HK-2 (cell line): ENCODE measurements at regions not wholly inside any gene's neighbourhood (a gene's known extent, or its start where the extent isn't known, plus 50 kb on each side); places are given as distances from the start of the nearest gene placed in this dataset.
"Not testable (repeated sequence)": the region's sequence is repeated elsewhere in the genome, so short reads cannot be mapped to it uniquely, and the experiment has no call there.

Experiments used
- DNase-seq: peaks from one replicate; pipeline ENCODE4 v3.0.0-alpha.2; 2018; ENCODE audit not compliant: unreplicated experiment

DNA sequence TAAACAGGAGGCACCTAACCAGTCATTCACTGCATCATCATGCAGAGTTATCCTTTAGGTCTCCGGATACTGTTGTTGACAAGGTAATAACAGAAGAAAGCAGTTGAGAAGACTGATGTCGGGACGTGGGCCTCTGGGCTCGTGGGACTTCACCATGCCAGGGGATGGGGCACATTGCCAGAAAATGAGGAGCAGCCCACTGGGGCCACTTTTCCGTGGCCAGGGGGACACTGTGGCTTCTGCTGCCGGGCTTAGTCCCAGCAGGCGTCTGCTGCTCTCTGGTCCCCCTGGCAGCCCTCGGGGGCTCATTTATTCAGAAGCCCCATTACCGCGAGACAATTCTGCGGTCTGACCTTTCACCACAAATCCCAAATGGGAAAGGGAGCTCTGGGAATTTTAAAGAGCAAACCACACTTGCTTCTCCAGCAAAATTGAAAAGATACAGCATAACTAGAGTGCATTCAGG lies 201.2 kb downstream of the DAD1 start:
- DNase-seq, result no peak

DNA sequence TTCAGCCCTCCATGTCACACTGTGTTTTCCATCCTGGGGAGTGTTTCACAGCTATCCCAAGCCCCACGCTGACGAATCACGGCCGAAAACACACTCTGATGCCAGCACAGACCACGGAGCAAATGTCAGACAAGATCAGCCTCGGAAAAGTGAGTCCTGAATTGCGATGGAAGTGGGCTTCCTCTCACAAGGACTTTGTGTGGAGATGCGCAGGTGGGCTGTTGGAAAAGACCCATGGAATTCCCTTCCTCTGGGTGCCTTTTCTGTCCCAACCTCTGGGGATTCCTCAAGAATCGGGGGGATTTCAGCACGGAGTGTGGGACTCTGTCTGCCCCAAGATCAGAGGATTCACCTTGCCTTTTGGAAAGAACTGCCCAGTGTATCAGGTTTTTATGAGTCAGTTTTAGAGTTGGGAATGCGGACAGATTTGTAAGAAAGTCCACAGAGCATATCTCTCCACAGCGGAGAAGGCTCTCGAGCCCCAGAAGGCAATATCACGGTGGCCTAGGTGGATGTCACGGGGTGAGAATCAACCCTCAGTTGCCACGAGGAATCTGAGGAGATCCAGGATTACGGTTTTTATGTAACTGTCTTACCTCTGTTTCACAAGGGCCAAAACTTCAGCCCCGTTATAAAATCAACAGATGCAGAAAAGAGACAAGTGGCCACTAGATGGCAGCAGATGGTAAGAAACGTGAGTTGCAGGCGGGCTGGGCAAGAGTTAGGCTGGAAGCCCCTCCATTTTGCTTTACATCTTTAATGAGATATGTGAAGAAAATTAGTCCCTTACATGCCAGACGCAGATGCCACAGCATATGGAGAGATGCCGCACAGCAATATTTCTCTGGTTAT lies 201.9 kb downstream of the DAD1 start:
- peak; percentile 49 for DNase-seq

DNA sequence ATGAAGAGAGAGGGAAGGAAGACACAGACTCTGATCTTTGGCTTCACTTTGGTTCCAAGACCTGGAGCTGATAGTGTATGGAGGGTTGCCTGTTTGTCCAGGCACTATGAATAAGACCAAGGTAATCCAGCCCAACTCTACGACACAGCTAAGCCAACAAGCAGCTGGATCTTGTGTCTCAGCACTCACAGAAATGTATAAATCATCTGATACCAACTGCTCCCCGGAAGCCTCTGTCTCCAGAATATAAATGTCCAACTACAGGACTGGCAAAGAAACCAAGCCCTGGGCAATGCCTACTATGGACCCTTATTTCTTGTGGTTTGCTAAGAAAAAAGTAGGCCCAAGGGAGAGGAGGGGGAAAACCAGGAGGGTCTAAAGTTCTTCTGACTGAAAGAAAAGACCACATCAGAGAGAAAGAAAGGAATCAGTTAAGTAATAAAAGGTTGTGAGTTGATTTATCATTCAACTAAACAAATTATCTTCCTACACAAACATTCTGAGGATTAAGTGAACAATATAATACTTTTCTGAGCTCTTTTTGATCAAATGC lies 204.0 kb downstream of the DAD1 start:
- no peak for DNase-seq

DNA sequence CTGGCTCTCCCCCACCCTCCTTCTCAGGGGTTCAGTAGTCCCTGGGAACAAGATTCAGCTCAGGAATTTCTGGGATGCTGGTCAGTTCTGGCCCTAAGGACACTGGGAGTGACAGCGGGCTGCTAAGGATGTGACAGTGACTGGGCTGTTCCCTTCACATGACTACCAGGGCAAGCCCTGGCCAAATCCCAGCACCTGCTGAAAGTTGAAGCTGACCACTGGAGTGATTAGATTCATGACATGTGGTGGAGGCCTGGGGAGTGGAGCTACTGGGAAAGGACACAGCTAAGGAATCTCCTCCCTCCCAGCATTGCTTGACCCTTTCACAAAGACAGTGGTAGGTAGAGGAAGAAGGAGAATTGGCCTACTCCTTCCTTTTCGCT lies 204.9 kb downstream of the DAD1 start:
- DNase-seq, result no peak

DNA sequence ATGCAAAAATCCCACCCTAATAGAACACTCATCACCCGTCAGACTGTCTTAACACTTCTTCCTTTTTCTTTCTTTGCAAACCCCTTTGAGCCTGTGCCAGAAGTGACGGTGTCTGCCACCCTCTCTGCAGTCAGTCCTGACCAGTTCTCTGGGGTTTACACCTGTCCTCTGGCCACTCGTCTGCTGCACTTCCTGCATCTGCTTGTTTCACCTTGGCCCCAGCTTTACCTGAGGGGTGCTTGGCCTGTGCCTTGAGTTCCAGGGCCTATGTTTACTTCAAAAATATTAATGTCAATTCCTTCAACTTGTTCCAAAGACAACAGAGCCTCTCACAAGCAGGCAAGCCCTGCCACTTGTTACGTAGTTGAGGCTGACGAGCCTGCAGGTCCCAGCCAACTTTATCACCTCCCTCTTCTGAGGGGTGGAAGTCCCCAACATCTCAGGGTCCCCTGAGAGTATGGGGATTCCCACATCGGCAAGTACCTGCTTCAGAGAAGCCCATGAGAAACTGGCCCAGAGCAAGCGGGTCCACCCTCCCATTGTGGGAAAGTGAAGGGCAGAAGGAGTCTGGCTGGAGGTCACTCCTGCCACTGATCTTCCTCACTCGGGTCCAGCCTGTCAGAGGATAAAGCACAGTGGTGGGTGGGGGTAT lies 205.4 kb downstream of the DAD1 start:
- no peak for DNase-seq

DNA sequence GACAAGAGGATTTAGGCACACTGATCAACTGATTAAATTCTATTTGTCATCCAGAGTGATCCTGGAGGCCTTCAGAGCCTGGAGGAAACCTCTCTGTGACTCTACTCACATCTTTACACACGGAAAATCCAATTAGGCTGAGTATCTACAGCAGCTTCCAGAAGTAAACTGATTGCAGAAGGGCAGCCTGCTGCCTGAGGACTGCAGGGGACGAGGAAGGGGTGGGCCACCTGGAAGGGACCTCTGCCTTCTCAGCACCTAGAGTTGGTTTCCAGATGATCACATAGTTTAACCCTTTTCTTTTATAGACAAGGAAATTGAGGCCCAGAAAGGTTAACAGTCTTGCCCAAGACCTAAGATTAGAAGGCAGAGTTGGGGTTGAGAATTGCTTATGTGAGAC lies 206.1 kb downstream of the DAD1 start:
- no peak for DNase-seq

DNA sequence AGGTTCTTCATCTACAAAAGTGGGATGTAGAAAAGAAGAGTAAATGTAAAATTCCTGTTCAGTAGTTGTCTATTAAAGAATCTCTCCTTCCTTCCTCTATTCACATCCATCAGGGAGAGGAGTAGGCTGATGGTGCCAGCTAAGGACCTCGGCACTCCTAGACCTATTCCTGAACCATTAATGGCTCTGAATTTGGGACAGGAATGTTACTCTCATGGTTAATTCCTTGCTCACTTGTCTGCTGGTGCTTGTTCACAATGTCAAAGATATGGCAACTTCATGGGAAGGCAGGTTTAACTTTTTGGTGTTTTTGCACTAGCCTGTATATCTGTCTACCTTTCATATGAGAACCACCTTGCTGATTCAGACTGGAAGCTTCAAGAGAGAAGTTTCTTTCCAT lies 206.6 kb downstream of the DAD1 start:
- DNase-seq, result no peak

DNA sequence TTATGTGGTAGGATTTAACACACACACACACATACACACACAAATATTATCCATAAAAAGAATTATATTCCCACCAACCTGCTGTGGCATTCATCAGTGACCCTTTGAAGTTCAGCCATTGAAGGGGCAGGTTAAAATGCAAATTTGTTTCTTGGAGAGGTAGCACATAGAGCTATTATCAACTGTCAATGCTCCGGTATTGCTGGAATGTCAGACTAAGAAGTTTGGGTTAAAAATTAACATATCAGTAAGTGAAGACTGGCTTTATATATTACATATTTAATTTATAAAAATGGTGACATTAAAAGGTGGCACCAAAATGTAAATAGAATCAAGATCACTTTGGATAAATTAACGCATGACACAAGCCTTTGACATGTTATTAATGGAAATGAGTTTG lies 207.3 kb downstream of the DAD1 start:
- DNase-seq, result no peak

DNA sequence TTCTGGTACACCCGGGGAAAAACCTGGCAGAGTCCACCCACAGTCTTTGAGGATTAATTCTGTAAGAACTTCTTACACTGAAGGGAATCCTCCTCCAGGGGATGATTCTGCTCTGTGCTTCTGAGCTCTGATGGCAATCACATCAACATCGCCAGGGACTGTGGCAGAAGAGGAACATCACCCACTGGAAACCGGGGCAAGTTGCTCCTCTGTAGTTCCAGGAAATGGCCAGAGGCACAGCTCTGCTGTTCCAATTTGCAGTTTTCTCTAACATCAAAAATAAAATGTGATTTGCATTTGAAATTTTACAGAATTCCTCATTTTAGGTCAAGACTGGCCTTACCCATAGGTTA lies 207.6 kb downstream of the DAD1 start:
- DNase-seq, result no peak

DNA sequence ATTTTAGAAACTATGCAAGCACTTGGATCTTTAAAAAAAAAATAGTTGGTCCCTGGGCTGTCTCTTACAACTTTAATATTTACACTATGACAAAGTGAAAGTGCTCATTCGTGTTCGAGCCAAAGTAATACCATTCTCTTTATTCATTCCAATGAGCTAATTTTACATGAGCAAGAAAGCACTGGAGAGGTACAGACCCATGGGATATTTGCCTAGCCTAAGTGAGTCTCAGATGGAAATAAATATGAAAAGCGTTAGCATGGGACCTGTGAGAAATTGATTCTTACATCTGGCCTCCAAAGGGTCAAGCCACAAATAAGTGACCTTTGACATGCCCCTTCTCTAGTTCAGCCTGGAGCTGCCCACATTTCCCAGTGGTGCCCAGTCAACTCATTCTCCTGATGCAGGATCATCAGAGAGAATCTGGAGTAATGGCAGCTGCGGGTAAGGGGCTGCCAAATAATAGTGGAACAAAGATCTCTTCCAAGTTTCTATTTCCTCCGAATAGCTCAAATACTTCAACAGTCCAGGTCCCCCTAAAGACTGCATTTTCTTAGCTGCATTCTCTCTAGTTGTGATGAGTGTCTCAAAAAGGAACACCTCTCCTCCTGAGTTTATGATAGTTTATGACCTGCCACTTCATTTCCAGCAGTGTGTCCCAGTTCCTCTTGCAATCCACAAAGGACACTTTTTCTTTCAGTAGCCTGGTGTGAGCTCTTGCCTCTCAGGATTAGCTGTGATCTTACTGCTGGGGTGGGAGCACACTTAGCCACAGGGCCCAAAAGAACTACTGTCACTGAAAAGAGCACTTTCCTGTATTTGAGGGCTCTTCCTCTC lies 208.2 kb downstream of the DAD1 start:
- DNase-seq, result no peak

DNA sequence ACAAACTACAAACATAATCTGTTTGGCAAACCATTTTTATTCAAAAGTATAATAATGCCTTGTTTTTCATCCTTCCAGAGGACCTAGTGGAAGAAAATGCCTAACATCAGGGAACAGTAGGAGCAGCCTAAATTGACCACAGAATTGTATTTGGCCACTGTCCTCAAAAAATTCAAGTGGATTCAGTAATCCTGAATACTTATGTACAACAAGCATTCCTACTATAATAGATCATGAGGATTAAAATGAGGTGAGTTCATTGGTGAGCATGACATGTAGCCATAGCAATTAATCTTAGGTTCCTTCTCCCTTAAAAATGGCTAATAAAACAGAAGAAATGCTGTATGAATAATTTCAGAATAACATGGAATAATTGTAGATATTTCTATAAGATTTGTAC lies 209.3 kb downstream of the DAD1 start:
- no peak for DNase-seq

DNA sequence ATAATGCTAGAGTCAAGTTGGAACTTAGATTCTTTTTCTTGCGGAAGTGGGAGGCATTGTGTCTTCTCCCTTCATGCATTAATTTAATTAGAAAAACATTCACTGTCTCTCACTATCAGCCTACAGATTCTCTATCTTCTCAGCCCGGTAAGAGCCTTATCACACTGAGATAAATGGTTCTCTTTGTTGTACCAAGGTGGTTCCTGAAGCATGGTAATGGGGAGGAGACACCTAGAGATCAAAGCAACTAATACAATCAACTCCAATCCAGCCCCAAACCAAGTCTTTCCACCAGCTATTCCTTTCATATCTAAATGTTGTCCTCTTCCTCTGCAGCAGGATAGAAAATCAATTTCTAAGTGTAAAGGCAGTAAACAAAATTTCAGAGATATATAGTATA lies 210.8 kb downstream of the DAD1 start:
- DNase-seq, result no peak

DNA sequence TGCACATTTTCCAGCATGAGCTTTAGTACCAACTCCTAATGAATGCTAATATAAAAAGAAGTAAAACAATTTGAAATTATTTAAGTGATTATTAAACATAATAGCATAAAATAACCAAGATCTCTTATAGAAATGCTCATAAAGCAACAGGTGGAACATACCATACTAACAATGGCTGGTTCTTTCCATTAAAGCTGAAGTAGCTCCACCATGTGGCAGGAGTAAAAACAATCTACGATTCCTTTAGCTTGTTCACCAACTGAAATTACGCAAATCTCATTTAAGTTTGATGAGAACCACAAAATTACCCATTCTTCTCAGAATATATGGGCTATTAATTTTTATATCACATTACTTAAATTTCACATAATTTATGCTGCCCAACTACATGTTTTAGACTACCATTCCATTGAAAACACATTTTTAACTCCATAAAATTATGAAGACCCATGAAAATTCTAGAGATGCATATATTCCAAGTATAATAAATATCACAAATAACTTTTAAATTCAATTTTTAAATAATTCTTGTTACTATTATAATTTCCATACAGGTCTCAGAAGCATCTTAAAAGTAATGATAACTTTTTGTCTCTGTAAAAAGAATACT lies 213.6 kb downstream of the DAD1 start:
- DNase-seq, result no peak

DNA sequence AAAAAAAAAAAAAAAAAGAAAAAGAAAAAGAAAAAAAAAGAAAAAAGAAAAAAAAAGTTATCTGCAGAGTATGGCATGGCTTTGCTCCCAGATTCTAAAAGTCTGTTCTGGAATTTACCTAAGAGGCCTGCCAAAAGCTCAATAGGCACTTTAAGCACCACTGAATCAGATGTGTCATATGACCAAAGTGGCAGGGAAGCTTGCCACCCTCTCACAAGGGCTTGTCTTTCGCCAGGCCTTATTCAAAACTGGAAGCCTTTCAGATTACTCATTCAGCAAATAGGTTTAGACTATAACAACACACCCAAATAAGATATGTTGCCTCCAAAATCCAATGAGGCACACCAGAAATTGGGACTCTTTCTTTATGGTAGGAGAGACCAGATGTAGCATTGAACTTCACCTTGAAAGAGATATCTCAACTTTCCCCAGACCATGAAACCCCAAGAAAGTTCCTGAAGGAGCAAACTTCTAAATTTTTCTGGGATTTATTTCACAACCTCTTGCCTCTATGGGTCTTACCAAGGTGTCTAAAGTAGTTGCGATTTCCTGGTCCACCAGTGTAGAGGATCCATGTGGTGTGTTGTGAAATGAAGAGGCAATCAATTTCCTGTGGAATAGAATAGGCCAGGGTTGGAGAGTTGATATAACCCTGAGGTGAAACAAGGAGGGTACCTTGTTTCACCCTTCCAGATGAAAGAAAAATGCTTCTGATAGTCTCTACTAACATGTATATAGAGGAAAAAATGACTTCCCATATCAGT lies 218.8 kb downstream of the DAD1 start:
- DNase-seq, result no peak

DNA sequence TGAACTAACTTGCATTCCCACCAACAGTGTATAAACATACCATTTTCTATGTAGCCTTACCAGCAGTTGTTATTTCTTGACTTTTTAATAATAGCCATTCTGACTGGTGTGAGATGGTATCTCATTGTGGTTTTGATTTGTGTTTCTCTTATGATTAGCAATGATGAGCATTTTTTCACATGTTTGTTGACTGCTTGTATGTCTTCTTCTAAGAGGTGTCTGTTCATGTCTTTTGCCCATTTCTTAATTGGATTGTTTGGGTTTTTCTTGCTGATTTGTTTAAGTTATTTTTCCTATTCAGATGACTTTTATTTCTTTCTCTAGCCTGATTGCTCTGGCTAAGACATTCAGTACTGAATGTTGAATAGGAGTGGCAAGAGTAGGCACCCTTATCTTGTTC lies 230.3 kb downstream of the DAD1 start:
- DNase-seq, result no peak

DNA sequence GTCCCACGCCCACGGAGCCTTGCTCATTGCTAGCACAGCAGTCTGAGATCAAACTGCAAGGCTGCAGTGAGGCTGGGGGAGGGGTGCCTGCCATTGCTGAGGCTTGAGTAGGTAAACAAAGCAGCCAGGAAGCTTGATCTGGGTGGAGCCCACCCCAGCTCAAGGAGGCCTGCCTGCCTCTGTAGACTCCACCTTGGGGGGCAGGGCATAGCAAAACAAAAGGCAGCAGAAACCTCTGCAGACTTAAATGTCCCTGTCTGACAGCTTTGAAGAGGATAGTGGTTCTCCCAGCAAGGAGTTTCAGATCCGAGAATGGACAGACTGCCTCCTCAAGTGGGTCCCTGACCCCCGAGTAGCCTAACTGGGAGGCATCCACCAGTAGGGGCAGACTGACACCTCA lies 239.7 kb downstream of the DAD1 start:
- DNase-seq, result not testable (repeated sequence)

DNA sequence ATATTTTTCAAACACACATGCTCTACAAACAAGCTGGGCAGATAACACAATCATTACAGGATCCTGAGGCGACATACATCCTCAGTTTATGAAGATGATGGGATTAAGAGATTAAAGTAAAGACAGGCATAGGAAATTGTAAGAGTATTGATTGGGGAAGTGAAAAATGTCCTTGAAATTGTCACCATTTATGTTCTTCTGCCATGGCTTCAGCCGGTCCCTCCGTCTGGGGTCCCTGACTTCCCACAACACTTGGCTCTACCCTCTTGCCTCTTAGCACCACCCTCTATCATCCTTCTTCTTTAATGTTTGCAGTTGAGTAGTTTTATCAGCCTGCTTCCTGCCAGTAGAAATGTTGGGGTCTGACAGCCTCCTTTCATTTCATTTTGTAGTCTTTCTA lies 244.4 kb downstream of the DAD1 start:
- no peak for DNase-seq

DNA sequence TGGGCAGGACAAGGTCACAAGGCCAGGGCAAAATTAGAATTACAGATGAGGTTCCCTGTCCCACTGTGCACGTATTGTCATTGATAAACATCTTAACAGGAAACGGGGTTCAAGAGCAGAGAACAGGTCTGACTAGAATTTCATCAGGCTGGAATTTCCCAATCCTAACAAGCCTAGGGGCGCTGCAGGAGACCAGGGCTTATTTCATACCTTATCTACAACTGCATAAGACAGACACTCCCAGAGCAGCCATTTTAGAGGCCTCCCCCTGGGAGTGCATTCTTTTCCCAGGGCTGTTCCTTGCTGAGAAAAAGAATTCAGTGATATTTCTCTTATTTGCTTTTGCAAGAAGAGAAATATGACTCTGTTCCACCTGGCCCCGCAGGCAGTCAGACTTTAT lies 244.8 kb downstream of the DAD1 start:
- DNase-seq, result not testable (repeated sequence)

DNA sequence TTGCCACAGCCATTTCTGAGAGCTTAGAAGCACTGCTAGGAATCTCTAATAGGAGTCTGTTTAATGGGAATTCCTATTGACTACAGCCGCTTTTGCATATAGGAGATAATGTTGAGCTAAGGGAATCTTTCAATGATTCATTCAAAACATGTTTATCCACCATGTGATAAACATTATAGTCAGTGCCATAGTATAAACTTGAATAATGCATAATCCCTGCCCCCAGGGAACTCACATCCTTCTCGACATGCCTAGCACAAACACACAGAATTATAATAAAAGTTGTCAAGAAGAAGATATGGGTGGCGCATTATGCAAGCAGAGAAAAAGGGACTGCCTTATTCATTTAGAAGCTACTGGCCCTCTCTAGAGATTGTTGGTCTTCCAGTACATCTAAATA lies 248.0 kb downstream of the DAD1 start:
- no peak for DNase-seq

DNA sequence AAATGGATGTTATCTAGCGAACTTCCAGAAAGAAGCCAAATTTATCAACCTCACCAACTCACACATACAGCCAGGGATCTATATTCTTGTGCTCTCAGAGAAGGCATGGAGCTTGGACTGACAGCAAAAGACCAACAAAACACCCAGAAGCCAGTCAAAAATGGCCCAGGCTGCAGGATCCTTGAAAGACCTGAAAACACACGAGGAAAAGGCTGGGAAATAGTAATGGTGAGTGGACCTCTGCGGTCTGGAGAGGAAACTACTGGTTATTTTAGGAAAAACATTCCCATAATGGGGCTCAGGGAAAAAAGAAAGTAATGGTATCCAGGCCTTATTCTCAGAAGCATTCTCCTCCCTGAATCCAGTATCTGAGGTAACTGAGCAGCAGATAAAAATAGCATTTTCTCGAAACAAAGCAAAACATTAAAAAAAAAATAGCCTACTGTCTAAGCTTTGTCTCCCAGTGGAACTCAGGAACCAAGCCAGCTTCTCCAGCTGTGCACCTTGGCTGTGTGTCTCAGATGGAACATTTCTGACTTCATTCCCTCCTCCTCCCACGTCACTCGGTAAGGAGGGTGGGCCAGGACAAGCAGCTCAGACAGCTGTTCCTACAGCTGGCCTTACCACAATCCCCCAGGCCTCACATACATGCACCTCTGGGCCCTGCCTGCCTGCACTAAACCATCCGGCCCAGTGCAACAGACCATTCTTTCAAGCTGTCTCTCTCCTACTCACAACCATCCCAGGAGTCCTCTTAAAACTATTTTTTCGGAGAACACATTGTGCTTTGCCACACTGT lies 249.9 kb downstream of the DAD1 start:
- no peak for DNase-seq
